DMS79 treated with DMSO at 0.1 percent for 48 hours (cell line): ENCODE measurements at regions not wholly inside any gene's neighbourhood (a gene's known extent, or its start where the extent isn't known, plus 50 kb on each side); places are given as distances from the start of the nearest gene placed in this dataset.
"Not testable (repeated sequence)": the region's sequence is repeated elsewhere in the genome, so short reads cannot be mapped to it uniquely, and the experiment has no call there.

ENCODE experiments used
- DNase-seq: peaks from one replicate; lab custom pipeline; 2025; lab: John Stamatoyannopoulos, UW

DNA sequence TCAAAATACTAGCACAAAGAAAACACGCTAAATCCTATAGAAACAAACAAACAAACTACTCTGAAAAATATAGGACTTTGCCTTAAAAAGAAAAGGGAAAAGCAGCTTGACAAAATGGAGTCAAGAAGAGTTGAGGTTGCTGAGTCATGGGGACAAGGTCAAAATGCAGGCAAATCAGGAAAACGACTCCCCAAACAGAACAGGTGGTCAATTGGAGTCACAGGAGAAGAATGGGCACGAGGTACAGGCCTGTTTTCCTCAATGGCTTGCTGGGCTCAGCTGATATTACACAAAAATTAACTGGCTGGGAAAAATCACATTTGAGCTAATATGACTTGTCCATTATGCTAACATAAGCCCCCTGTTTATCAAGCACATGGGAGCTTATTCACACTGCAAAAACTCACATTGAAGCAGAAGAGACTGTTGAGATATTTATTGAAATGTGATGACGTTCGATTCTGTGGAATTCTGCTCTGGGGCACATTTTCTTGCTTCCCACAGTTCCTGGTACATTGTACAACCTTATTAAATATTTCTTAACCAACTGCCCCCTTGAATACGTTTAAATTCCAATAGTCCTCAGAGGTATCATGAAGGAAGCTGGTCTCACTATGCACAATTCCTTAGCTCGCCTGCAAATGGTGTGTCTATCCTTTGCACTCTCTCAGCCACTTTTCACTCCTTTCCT lies 1622.1 kb downstream of the STIM2 start:
- no peak for DNase-seq

DNA sequence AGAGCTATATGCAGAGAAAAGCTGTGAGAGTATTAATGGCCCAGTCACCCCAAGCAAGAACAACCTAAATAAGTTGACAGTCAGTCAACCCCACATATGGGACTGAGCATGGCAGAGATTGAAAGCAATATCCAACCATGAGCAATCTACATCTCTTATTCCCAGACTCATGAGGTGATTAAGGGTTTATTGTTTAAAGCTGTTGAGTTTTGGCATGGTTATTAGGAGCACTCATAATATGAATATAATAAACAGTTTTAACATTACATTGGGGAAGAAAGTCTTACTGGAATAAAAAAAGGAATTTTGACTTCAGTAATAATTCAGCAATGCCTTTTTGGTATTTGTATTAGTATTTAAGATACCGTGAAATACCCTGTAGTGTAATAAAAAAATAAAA lies 1627.4 kb downstream of the STIM2 start:
- no peak for DNase-seq

DNA sequence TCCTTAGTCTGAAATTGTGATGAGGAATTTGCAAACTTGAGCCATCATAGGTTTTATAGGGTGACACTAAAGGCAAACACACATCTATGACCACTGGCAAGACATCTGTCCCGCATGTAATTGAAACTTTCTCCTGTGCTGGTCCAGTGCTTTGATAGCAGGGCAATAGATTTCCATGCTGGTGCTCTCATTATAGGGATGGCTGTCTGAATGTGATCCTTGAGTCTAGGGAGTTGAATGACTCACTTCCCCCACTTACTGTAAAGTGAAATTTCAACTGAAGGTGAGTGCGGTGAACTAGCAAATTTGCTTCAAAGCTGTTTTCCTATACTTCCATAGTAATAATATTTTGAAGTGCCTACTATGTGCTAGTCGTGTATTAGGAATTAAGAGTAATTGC lies 1630.0 kb downstream of the STIM2 start:
- no peak for DNase-seq

DNA sequence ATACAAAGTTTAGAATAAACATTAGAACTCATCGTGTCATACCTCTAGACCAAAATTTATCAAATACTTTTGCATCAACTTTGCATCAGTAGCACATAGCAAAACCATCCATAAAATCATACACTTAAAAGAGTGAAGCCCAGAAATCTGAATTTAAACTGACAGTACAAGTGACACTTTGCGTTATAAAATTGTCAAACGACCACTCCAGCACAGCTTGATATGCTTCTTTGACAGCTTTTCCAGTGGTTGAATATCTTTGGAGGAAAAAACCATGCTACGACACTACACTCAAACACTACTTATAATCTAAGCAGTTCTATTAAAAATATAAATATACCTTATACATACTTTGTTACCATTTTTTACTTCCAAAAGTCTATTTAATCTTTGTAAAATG lies 1644.4 kb downstream of the STIM2 start:
- DNase-seq = no peak

DNA sequence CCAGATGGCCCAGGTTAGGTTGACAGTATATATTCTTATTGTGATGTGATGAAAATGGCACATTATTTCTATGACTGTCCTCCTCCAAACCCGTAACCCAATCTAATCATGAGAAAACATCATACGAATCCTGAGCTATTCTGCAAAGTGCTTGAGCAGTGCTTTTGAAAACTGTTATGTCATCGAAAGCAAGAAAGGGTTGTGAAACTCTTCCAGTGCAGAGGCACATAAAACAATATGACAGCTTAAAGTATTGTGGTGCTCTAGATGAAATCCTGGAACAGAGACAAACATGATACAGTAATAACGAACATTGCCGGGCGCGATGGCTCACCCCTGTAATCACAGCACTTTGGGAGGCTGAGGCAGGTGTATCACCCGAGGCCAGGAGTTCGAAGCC lies 1648.0 kb downstream of the STIM2 start:
- no peak for DNase-seq

DNA sequence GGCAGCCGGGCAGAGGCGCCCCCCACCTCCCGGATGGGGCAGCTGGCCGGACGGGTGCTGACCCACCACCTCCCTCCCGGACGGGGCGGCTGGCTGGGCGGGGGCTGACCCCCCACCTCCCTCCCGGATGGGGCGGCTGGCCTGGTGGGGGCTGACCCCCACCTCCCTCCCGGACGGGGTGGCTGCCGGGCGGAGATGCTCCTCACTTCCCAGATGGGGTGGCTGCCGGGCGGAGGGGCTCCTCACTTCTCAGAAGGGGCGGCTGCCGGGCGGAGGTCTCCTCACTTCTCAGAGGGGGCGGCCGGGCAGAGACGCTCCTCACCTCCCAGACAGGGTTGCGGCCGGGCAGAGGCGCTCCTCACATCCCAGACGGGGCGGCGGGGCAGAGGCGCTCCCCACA lies 1654.1 kb downstream of the STIM2 start:
- DNase-seq = not testable (repeated sequence)

DNA sequence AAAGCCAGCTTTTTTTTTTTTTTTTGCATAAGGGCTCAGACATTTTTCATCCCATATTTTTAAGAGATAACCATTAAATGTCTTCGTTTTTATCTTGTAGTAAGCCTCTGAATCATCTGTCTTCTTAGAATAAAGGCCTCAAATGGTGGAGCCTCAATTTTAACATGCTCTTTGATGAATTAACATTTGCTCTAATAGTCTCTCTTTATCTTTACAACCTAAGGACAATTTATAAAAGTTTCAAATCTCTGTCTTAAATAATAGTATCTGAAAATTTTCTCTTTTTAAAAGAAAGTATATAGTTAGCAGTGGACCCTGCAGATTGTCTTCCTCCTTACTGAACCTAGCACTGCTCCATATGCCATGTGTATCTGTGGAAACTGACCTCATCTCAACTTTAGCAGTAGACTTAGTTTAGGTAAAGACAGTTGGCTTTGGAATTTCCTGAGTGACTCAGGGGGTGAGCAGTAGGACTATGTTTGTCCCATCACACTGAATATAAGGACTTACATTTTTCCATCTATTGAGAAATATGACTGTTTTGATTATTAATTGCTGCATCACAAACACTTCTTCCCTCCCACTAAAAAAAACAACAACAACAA lies 1658.0 kb downstream of the STIM2 start:
- DNase-seq = no peak

DNA sequence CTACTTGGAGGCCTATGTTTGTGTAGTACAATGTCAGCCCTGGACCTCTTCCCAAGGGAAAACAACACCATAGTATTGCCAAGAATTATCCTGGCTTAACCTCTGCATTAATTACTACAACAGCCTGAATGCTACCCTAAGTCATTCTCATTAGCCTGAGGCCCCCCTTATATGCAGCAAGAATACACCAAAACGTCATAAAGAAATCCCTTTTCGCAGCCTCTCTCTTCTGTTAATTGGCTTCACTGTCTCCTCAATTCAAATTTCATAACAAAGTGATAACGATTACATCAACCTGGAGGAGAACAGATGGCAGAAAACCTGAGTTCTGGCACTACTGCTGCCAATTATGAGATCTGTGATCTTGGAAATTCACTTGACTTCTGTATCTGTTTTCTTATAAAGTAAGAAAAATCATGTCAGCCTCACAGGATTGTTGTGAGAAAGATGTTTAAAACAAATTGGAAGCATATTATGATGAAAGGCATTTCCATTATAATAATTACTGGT lies 1663.1 kb downstream of the STIM2 start:
- no peak for DNase-seq

DNA sequence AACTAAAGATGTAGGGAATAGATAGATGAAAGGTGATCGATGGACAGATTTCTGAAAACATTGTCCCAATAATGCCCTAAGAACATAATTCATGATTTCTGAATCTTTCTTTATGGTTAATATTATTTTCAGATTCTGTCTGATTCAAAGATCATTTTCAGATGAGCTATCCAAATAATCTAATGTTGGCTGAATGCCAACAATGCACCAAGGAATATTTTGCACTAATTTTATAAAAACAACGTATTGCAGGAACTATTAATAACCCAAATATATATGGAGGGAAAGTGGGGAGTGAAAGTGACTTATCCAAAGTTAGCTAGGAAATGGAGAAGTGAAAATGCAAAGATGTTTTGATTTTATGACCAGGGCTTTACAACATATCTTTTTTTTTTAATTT lies 1675.5 kb downstream of the STIM2 start:
- no peak for DNase-seq

DNA sequence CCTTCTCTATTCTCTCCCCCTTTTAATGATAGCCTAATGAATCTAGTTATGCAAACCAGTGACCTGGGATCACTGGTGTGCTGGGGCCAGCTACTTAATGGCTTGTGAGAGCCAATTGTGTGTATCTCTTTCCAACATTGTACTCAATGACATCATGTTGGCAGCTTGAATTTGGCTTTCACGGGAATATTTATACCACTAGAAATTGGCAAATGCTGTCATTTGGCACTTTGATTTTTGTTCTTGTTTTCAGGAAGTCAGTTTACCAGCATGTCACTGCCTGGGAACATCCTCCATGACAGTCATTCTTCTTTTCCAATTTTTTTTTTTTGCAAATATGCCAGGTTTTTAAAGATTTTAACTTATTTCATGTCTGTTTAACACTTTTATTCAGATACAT lies 1685.3 kb downstream of the STIM2 start:
- DNase-seq = no peak

DNA sequence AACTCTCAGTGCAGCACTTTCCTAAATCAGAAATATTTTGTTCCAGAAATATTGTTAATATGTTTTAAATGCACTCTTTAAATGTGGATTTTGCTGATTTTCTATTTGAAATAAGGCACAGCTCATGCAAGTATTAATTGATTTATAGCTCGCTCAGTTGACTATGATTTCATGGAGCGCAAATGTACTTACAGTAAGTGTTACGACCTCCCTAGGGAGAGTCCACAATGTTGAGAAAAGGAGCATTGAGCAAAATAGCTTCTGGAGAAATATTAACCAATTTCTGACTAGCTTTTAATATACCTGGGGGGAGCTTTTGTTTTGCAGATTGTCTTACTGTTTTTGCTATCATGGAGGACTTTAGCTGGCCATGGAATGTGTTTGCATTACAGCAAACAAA lies 1687.5 kb downstream of the STIM2 start:
- DNase-seq = no peak

DNA sequence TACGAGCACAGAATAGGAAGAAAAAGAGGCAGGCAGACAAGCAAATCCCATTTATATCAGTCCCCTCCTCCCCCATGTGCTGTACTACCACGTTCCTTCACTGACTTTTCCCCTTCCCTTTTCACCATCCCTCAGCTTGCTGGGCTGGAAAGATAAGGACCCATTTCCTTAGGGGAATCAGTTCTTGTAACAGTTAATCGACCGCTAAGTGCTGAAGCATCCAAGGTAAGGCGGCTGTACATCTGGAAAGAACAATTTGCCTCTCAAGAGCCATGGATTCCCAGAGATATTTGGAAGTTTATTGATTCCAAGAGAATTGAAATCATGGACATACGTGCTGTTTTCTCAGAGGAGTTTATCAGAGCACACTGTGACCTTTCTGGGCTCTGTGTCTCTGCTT lies 1688.0 kb downstream of the STIM2 start:
- no peak for DNase-seq

DNA sequence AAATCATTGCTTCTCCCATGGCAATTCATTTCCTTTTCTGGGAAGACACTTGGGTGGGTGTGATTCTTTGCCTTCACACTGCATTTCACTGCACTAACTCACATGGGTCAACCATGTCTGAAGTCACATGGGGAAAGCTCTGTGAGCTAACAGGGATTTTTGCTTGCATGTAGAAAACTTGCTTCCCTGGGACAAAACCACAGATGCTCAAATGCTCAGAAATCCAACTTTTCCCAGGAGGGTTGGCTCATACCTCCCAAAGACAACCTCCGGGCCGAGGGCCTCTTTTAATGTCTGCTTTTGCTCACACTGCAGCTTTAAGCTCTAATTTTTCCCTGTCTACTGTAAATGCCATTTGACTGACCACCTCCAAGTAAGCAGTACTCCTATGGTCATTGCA lies 1695.2 kb downstream of the STIM2 start:
- DNase-seq = no peak

DNA sequence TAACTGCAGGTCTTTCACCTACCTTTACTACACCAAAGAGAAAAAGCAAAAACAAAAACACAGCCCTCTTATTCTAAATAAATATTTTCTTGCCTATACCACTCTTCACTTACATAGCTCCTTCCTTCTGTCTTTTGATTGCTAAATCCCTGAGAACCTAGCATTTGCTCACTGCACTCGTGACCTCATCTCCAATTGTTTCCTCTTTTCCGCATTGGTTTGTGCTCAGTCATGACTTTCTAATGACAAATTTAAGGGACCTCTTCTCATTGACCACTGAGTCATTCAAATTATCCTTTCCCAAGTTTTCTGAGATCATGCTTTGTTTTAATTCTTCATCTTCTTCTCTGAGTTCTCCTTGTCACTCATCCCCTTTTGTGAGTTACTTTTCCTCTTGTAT lies 1697.1 kb downstream of the STIM2 start:
- no peak for DNase-seq

DNA sequence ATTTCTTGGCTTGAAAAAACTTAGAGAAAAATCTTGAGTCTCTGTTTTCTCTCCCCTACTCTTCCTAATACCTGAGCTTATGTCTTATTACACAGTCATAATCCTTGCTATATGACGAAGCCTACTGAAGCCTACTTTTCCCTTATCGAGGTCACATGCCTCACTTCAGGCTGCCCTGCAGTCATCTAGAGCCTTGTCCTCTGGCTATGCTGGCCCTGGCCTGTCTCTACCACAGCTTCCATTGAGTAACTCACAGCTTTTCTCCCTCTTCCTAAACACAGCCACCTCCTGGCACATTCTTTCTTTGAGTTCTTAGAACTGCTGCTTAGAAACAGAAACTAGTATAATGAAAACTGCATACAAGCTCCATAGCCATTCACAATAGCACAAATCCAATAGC lies 1698.3 kb downstream of the STIM2 start:
- no peak for DNase-seq

DNA sequence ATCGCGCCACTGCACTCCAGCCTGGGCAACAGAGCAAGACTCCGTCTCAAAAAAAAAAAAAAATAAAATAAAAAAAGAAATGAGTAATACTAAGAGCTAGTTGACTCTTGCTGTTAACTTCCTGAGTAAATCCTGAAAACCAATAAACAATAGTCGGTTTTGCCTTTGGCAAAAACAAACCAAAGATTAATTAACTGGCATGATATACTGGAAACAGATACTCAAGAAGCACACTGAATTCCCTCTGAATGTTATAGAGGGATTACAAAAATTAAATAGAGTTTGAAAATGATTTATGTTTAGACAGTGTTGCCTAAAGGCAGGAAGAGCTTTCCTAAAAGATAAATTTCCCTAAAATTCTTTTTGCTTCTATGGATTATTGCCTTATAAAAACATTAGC lies 1702.3 kb downstream of the STIM2 start:
- no peak for DNase-seq

DNA sequence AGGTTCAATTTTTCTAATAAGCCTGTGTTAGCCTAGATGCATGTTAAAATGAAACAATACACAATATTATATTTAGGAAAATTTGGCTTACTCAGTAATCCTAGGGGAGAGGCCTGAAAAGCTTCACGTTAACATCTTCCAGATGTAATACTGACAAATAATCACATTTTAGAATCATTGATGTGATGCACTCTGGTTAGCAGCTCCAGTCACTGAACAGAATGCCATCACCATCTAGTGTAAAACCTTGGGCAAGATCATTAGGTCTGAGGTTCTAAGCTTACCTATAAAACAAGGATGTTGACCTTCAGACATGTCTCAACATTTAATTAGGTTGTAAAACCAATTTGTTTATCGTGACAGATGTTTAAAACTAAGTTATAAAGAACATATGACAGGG lies 1704.8 kb downstream of the STIM2 start:
- no peak for DNase-seq

DNA sequence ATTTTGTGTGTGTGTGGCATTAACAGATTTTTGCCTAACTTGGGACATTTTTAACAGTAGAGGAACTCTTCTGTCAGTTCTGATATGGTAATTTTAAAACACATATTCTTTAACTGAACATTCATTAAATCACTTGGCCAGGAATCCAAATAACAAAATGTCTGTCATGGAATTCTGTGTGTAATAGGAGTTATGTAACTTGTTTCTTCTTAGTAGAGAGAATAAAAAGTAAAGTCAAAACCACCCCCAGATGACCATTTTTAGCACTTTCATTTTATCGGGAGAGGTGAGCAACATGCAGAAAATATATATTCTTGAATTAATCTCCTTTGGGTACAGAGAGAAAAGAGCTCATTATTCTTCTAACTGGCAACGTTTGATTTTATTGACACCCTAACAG lies 1740.3 kb downstream of the STIM2 start:
- no peak for DNase-seq

DNA sequence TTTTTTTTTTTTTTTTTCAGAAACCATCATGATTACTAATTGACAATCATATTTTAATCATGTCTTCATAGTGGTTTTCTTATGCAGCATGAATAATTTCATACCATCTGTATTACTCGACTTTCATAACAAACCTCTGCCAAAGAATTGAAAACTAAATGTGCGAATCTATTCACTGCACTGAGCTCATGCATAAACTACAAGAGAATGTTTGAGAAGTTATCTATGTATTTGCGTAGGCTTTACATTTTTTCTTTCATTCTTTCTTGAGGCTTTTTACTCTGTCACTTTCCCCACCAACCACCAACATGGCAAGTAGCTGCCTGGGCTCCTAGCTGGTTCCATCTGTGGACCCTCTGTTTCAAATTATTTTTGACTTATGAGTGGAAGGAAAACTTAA lies 1761.0 kb downstream of the STIM2 start:
- no peak for DNase-seq

DNA sequence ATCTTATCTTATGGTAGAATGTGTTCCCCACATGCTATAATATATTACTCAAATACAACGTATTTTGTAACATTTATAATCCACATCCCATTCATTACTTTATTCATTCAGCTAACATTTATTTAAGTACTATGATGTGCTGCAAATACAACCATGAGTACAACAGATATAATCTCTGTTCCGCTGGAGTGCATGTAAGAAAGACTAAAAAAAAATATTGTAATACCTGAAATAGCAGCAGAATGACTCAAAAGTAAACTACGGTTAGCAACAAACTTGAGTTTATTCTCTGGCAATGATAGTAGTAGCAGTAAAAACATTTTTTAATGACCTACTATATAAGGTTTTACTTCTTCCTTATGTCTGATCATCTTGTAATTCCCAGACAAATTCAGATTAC lies 1776.3 kb downstream of the STIM2 start:
- DNase-seq = no peak

DNA sequence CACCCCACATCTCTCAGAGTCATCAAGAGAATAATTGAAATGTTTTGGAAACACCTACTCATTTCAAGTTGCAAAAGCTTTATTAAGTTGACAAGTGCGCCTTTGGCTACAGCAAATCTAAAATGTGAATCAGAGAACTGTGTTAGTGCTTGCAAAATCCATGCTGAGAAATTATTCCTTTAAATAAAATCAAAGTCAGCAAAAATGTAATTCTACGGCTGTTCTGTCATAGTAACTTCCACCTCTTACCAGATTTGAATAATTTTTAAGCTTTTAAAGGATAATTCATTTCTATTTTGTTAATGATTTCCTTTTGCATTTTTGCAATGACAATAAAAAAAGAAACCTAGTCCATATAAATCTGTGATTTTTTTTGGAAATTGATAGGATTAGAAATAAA lies 1779.1 kb downstream of the STIM2 start:
- DNase-seq = no peak

DNA sequence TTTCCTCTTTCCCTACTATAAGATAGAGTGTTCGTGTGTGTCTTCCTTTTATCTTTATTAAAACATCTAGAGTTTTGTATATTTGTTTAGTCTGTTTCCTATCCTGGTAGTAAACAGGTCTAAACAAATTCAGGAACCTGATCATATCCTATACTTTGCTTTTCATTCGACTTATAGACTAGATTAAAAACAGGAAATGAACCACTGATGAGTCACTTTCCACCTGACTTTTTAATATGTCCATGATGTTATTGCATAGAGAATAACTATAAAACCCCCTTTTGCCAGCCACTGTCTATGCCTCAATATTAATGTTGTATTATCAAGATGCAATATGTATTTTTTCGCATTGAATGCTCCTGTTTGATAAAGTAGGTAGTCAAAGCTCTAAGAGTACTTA lies 1794.0 kb downstream of the STIM2 start:
- no peak for DNase-seq

DNA sequence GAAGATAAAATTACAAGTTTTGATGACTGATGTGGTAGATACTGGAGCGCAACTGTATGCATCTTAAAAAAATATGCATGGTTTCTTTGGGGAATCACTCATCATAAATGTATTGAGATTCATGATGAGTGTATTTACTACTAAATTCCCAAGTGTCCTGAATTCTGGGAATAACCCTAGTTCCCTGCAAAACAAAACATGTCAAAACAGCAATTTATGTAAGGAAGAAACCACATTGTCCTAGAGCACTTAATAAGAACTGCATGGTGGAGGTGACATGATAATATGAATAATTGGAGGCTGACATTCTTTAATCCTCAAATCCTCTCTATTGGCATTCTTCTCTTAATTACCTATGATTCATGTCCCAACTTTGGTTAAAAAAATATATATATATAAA lies 1804.7 kb downstream of the STIM2 start:
- DNase-seq = no peak

DNA sequence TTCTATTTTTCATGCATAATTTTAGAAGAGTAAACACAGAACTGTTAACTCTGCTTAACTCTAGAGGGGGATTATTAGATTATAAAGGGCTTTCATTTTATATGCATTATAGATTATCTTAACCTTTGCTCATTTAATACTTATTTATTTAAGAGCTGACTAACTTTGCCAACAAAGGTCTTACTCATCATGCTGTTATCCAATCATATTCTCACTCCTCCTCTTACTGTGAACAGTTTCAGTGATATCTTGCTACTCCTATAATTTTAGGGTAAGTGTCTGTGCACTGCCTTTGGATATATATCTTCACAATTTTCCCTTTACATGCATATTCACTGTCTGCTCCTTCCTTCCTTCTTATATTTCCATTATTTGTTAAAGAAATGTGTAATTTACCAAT lies 1814.9 kb downstream of the STIM2 start:
- no peak for DNase-seq
